Fibroblast of peridontal ligament (primary cell): ENCODE measurements at regions not wholly inside any gene's neighbourhood (a gene's known extent, or its start where the extent isn't known, plus 50 kb on each side); places are given as distances from the start of the nearest gene placed in this dataset.
"Not testable (repeated sequence)": the region's sequence is repeated elsewhere in the genome, so short reads cannot be mapped to it uniquely, and the experiment has no call there.

Source experiments
- DNase-seq: peaks from one replicate; pipeline ENCODE4 v3.0.0-alpha.2; 2010; ENCODE audit errors: extremely low read depth

DNA sequence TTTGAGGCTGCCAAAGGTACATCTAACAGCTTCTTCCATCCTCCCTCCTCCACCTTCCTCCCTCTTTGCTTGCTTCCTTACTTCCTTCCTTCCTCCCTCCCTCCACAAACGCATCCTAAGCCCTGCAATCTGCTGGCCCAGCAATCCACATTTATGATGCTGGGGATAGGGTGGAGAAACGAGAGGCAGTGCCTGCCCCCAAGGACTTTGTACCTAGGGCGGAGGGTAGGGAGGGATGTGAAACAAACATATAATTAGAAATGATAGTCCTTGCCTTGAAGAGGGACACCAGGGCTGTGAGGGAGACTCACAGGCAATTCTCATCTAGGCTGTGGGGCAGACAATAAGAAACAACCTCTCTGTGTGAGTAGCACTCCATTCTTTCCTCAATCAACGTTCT is 188.3 kb downstream of the ANKRD30B start:
- DNase-seq: no peak

DNA sequence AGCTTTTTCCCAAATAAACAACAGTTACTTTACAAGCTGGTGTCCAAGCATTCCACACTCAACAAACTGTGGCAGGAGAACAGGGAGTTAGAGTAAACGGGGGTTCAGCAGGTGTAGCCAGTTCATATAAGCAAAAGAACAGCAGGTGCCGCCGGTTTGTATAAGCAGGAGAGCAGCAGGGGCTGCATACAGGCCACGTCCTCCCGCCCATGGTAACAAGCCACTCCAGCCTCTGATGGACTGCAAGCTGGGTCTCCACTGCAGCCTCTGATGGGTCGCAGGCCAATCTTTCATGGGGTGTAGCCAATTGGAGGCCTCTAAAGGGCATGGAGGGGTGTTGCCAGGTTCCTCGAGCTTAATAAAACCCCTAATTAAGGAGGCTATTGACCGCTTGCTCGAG is 189.3 kb downstream of the ANKRD30B start:
- DNase-seq: no peak

DNA sequence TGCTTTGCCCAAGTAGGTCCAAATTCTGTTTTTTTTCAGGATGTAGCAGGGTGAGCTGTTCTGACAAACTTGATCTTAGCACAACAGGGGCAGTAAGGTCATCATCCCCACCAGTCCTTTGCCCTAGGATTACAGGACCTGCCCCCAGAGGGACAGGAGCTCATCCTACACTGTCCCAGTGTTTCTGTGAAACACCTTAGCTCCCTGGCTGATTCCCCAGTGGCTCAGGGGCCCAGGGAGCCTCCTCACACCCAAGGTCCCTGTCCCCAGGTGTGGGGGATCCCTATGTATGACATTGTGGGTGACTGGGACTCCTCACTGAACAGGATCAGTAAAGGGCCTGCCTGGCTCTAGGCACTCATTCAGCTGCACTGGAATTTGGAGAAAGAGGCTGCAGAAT is 191.2 kb downstream of the ANKRD30B start:
- DNase-seq: no peak

DNA sequence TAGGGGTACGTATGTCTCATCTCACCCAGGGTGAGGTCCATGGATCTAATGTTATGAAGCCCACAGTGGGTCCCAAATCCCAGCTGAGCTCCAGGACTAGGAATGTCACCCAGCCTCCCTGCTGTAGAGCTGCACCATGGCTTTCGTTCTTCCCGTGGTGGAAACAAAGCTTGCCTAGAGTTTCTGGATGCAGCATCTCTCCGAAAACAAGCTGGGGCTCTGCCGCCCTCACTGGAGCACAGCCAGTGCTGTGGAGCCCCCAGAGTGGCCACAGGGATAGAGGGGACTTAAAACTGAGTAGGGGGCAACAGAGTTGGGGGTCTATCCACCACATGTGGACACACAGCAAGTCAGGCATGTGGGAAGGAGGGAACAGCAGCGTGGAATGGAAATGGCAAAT is 192.1 kb downstream of the ANKRD30B start:
- DNase-seq: not testable (repeated sequence)

DNA sequence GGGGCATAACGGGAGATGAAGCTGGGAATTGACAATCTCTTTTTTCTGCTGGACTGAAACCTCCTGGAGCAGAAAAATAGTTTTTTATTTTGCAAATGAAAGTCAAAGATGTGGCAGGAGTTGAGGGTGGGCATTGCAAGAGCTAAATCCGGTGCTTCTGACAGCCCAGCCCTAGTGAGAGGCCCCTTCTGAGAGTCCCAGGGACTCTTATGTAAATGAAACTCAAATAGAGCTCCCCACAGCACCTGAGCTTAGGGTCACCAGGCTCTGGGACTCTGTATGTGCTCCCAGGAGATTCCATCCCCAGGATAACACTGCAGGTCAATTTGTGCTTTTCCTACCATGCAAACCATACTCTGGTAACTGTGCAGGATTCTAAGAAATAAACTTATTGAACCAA is 192.8 kb downstream of the ANKRD30B start:
- DNase-seq: no peak

DNA sequence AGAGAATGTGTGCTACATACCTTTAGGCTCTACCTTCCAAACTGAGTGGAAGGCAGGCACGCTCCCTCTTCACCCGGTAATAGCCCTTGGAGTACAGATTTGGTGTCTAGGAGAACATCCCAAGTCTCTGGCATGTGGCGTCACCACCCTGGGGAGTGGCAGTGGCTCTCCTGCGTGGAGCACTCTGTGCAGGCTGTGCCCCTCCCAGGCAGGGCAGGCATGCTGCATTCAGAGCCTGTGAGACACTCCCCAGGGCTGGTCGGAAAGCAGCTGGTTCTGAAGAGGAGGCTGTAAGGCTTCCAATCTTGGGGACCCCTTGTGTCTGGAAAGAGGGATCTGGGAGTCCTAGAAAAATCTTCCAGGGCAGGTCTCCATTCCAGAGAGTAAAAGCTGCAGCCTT is 193.3 kb downstream of the ANKRD30B start:
- DNase-seq: no peak

DNA sequence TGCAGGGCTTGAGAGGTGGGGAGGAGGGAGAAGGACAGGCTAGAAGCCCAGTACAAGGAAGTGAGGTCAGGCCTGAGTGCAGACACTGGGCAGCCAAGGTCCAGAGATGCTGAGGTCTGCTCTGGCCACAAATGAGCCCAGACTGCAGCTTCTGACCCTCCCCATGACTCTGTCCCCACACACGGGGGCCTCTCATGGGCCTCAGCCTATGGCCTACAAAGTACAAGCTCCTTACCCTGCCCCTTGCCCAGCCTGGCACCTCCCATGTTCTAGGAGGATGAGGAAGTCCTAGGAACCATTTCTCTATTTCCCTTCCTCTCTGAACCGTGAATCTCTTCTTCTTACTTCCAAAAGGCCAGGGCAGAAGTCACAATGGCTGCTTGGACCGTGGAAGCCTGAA is 193.8 kb downstream of the ANKRD30B start:
- no peak for DNase-seq

DNA sequence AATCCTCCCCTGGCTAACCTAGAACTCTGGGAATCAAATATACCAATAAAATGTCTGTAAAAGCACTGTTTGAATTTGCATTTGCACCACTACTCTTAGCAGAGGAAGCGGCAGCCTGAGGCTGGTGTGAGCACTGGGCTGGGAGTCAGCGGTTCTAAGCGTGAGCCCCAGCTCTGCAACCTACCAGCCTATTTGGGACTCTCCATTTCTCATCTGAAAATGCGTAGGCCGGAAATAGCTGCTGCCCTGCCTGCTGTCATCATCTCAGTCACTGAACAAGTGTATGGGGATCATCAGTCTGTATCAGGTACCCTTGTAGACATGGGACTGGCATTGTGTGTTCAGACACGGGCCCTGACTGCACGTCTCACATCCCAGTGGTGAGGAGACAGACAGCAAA is 194.3 kb downstream of the ANKRD30B start:
- DNase-seq: no peak

DNA sequence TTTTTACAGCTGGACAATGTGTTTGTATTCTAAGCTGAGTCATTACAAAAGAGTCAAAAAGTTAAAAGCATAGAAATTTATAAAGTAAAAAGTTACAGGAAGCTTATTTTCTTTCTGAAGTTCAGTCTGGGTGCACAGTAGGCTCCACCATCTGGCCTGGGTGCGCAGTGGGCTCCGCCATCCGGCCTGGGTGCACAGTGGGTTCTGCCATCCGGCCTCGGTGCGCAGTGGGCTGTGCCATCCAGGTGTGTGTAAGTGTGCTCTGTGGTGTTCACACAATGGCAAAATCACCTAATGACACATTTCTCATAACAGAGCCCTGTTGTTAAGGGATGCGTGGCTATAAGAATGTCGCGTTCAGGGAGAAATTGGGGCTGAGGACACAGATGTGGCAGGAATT is 195.5 kb downstream of the ANKRD30B start:
- DNase-seq: no peak

DNA sequence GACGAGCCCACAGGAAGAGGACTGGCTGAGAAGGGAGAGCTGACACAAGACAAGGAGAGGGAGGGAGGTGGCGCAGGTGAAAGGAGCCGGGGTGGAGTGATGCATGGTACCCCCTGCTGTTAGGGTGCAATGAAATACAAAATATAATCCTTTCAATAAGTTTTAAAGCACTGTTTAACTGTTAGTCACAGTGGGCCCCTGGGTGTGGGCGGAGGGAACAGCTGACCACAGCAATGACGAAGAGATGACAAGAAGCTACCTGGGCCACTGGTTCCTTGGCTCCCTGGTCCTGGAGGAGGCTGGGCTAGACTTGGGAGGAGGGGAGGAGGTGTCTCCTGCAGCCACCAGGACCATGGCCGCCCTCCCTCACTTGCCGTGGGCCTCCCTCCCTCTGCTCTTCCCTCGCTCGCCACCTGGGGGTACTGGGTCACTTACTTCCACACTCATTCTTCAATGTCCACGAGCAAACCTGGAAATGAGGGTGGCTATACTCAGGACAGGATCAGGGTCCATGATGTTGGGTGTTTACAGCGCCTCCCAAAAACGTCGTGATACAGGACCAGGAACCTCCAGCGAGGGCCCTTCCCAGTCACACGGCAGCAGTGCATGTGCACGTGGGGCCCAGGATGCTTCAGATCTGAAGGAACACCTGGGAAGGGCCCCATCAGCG is 196.1 kb downstream of the ANKRD30B start:
- DNase-seq: no peak

DNA sequence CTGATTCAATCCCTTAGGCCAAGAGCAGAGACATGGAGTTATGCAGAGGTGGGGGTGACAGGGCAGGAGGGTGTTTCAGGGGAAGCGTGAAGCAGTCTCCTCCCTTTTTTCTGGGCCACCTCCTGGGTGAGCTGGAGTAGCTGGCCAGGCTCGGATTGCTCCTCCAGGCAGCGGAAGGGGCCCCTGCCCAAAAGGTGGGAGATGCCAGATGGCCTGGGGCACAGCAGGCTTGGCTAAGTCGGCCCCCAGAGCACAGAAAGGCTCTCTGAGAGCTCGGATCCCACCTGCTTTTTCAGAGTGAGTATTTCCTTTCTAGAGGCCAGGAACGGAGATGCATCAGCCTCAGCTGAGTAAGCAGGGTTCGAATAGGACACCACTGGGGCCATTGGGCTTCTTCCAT is 196.9 kb downstream of the ANKRD30B start:
- no peak for DNase-seq

DNA sequence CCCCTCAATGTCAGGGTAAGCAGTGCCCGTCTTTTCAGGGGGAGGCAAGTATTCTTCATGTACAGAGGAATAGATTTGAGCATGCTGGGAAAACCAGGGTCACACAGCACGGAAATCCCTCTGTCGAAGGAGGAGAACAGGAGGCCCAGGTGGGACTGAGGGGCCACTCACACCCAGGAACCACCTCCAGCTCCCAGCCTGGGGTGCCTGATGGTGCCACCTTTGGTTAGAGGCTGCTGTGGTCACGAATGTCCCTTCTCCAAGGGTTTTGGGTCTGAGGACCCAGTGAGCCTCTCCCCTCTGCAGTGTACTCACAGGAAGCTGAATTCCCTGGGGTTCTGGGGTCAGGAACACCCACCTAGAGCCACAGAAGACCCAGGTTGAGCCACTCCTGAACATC is 197.3 kb downstream of the ANKRD30B start:
- DNase-seq: no peak

DNA sequence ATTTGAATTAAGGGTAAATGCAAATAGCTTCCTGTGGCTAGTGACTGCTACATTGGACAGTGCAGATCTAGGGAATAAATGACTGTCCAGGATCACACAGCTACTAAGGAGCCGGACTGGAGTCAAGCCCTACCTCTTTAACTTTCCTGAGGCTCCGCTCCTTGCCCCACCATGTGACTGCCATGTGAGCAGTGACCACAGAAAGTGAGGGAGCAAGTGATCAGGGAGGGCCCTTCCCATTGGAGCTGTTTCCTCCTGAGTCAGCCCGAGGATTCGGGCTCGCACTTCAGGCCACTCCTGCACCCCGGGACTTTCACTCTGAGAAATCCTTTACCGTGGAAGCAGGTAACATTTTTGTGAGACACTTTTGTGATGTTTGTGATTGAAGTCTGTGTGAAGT is 198.0 kb downstream of the ANKRD30B start:
- no peak for DNase-seq

DNA sequence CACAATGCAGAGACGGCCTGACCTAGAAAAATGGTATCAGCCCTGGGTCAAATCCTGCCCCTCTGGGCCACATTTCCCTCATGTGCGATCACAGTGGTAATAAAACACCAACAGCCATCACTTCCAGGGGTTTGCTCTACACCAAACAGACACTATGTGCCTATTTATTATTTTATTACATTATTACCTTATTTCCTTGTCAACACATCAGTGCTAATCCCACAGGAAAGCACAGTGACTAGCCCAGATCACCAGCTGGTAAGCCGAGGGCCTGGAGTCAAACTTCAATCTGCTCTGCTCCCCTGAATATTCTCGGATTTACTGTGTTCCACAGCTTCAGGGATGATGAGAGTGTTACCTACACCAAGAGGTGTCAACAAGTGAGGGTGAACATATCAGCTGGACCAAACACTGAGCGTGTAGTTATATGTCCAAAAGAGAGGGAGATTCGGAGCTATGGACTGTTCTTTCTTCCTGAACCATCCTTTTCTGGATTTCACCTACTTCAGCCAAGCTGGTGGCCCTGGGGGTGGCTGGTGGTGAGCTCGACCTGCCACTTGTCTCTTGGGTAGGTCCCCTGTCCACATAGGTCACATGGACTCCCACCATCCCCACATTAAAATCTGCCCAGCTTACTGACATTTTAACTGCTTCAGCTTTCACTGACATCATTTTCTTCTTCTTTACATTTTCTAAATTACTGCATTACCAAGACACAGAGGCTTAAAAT is 198.9 kb downstream of the ANKRD30B start:
- not testable (repeated sequence) for DNase-seq

DNA sequence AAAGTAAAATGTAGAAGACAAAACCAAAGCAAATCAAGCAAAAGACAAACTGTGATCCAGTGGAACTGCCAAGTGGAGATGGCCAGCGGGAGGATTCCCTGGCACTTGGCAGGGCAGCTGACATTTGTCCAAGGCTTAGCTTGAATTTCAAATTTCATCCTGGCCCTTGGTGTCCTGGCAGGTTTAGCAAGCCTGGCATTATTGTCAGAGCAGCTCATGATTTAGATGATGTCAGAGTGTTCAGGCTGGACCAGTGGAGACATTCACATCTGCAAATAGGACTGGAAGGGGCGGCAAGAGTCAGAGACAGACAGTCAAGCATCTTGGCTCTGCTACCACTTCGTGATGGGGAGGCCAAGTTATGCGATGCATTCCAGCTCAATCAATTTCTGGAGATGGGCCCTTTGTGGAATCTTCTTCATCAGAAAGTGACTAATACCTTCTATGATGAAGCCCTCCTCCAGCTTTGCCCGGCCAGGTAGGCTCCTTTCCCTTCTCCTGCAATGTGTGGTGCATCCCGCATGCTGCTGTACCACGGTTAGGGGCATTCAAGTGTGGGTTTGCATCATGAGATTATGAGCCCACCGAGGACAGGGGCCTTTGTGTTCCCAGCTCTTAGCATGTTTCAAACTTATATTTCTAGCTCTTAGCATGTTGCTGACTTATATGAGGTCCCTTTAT is 199.7 kb downstream of the ANKRD30B start:
- no peak for DNase-seq

DNA sequence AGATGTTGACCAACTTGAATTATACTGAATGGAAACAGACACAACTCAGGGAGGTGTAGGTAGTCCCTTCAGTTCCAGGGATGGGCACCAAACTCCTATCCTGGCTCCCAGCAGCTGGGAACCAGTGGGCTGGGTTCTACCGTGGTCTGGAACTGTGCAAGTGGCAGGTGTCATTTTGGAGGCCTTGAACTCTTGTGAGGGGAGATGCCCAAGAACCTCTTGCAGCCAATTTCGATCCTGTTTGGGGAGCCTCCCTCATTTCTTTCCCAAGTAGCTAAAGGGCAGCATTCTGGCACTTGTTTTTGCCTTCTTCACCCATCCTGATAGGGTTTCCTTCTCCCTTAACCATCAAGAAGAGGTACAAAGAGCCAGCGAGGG is 200.2 kb downstream of the ANKRD30B start:
- no peak for DNase-seq

DNA sequence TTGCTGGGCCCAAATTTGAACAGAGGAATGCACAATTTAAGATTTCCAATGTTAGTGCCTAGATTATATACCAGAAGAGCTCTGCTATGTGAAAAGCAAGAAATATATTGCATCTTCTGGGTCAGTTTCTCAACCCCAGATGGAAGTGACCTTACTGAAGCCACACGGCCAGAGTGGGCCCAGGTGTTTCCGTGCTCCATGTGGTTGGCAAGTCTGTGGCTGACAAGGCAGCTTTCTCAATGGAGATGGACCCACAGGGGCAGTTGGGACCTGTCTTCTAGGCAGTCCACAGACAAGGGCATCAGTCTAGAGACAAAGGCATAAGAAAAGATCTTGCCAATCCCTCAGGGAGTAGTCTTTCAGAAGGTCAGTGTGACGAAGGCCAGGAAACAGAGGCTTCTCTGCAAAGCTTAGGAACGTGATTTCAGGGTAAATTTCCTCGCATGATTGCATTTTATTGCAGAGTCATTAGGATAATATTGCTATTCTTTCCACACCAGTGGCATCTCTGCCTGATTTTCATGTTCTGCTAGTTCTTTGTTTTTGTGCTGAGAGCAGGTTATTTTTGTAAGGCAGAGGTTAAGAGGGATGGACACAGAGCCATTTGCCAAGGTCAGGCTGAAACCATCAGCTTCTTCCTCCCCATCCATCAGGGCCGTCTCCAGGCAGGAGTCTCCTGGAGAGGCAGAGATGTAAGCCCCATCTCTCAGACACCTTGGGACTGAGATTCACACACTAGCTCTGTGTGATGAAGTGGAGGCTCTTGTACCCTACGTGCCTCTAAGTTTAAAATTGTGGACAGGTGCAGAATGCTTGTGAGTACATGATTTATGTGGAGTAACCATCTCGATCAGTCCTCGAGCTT is 202.1 kb downstream of the ANKRD30B start:
- DNase-seq: no peak

DNA sequence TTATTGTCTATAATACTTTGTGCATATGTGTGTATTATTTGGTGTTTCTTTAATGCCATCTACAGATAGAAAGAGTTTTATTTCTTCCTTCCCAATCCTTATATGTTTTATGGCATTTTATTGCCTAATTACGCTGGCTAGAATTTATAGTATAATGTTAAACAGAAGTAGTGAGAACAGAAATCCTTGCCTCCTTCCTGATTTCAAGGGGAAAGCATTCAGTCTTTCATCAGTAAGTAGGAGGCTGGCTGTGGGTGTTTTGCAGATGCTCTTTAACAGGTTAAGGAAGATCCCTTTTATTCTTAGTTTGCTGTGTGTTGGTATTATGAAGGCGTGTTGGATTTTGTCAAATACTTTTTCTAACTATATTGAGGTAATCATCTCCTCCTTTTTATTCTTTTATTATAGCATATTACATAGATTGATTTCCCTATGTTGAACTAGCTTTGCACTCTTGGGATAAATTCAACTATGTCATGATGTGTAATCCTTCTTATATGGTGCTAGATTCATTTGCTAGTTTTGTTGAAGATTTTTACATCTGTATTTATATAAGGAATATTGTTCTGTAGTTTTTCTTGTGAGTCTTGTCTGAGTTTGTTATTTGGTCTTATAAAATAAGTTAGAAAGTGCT is 204.6 kb downstream of the ANKRD30B start:
- not testable (repeated sequence) for DNase-seq

DNA sequence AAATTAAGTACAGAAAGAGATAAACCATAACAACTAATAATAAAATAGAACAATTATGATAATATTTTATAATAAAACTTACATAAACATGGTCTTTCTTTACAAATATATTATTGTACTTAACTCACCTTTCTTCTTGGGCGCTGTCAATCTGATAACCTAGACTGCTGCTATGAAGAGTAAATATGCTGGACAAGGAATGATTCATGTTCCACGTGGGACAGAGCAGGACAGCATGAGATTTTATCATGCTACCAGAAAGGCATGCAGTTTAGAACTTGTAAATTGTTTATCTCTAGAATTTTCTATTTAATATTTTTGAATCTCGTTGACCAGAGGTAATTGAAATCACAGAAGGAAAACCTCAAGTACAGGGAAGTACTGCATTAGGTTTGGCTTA is 210.7 kb downstream of the ANKRD30B start:
- DNase-seq: no peak

DNA sequence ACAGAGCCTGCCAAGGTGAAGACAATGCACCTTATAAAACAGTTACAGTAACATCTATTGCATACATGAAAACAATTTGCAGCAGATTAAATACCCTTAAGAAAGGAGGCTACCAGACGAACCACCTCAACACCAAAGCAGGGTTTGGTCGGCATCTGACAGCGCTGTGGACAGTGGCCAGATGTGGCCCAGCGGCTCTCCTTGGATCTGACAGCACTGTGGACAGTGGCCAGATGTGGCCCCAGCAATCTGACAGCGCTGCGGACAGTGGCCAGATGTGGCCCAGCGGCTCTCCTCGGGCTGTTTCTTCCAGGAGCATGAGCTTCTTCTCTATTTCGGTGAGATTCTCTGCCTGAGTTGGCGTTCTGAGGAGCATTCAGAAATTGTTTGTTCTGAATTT is 211.6 kb downstream of the ANKRD30B start:
- DNase-seq: no peak

DNA sequence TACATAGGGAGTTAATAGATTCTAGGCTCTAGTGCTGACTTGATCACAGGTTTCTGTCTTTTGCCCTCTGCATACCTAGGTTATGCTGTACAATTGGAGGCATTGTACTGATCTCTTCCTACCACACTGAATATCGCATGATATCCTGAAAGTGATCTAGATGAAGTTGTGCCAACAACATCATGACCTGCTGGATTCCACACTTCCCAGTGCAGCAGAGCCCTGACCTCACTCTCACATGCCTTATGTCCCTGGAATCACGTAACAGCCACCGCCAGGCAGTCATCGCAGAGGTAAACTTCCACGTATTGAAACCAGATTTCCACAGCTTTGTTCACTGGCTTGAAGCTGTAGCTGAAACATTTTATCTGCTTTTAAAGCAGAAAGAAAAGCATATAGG is 214.0 kb downstream of the ANKRD30B start:
- DNase-seq: no peak

DNA sequence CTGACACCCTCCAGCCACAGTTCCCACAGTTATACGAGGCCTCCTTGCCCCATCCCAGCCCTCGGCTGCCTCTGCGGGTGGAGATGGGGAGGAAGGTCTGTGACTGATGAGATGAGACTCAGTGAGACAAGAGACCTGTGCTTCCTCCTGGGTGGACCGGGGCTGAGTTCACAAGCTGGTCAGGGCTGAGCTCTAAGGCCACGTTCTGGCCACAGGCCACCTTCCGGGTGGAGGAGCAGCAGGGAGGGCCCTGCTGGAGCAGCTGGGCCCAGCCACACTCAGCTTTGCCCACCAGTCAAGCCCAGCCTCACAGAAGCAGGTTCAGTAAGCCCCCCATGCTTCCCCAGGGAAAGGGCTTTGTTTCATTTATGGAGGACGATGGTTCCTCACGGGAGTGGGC is 214.7 kb downstream of the ANKRD30B start:
- DNase-seq: no peak
